Stimulated activated CD4-positive, alpha-beta T cell treated with anti-CD3 and anti-CD28 coated beads, Interleukin-15, amount 100 ng/mL, for 1 hour (primary cell): ENCODE measurements at regions not wholly inside any gene's neighbourhood (a gene's known extent, or its start where the extent isn't known, plus 50 kb on each side); places are given as distances from the start of the nearest gene placed in this dataset.

Experiments
- DNase-seq, 2 donors: peaks; one replicate each; pipeline ENCODE4 v3.0.0-alpha.2; 2020; ENCODE audit warnings: low read depth in 1 of 2, low spot score in 1 of 2

GRCh38 chr6:19128701-19129100 lies 708.5 kb upstream of the ID4 start:
- DNase-seq: no peak

- no peak for DNase-seq
These were observed 701.5 kb upstream of the ID4 start for GRCh38 chr6:19135706-19136105.

- no peak for DNase-seq
These were observed 699.7 kb upstream of the ID4 start for GRCh38 chr6:19137505-19137904.

DNA sequence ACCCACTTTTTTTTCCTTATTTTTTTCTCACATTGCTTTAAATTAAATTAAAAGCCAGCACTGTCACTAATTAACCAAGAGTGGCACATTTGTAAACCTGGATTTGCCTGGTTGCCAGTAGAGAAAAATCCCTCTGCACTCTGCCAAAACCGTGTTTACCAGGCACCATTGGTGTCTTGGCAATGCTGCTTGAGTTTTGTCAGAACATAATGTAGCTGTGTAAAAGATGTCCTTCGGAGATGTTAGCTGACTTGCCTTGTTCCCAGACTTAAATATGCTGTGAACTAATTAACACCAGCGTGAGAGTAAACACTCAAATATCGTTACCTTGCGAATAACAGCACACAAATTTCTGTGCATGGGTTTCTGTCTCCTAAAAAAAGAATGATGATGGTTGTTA lies 694.9 kb upstream of the ID4 start:
- DNase-seq: no peak

GRCh38 chr6:19150307-19150706 lies 686.9 kb upstream of the ID4 start:
- DNase-seq: no peak

GRCh38 chr6:19153270-19153980 lies 683.7 kb upstream of the ID4 start:
- DNase-seq: no peak

DNA sequence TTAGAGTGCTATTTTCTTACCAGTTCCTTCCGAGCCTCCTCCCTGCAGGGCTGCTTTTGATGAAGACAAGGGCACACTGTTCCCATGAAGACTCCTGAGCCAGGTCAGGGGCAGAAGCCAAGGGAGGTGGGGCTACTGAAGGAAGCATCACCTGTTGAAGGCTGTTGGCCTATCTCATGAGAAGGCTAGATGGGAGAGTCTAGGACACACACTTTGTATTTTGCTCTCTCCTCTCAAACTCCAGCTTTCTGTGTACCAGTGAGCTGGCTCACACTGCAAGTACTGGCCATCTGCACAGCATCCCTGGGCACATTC lies 683.2 kb upstream of the ID4 start:
- no peak for DNase-seq

DNA sequence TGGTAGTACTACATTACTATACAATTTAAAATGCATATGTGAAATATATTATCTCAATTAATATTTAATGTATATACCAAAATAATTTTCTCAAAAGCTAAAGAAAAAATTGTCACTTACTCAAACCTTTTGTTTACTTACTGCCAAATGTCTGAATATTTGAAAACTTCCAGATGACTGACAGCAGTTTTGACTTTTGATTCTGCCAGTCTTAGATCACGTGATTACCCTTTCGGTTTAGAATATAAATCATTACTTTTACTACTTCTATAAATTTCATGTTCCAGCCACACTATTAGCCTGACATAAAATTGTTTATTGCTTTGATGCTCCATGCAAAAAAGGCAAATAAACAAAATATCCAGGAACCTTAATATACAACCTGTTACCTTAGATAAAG lies 680.7 kb upstream of the ID4 start:
- DNase-seq: no peak

DNA sequence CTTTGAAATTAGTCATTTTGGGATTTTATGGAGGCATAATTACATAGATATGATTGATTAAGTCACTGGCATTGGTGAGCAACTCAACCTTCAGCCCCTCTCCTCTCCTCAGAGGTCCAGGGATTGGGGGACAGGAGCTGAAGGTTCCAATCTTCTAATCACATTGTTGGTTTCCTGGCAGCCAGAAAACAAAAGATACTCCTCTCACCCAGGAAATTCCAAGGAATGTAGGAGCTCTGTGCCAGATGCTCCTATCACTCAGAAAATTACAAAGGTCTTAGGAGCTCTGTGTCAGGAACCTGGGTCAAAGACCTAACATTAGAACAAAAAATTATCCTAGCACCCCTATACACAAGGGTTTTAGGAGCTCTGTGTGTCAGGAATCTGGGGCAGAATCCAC lies 679.7 kb upstream of the ID4 start:
- no peak for DNase-seq

GRCh38 chr6:19158586-19158985 lies 678.6 kb upstream of the ID4 start:
- DNase-seq: no peak

DNA sequence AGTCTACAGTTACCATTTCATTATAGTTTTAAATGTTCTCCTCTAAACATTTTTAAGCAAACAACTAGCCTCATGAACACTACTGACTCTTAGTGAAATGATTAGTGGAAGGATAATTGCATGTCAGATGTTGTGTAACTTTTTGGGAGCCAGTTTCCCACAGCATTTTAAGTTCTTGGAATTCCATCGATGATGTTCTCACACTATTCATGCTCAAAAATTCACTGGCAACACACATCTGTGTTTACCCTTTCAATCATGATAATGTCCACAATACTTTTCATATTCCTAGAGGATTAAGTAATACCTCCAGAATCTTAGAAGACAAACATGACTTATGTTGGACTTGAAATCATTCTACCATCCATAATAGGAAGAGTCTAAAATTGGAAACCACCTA lies 678.1 kb upstream of the ID4 start:
- DNase-seq: no peak

DNA sequence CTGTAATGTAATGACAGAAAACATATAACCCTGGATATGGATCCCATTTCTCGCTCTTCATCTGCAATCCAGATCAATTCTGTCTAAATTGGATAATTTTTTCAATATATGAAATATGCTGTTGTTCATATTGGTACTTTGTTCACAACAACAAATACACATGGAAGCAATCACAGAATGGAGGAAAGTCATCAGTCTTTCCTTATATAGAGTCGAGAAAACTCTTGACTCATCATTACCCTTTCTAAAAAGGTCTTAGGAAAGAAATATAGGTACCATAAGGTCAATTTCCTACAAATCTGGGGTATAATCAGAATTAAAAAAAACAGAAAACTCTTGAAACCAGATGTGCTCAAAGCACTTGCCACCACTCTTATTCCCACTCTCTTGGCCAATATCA lies 677.6 kb upstream of the ID4 start:
- no peak for DNase-seq

DNA sequence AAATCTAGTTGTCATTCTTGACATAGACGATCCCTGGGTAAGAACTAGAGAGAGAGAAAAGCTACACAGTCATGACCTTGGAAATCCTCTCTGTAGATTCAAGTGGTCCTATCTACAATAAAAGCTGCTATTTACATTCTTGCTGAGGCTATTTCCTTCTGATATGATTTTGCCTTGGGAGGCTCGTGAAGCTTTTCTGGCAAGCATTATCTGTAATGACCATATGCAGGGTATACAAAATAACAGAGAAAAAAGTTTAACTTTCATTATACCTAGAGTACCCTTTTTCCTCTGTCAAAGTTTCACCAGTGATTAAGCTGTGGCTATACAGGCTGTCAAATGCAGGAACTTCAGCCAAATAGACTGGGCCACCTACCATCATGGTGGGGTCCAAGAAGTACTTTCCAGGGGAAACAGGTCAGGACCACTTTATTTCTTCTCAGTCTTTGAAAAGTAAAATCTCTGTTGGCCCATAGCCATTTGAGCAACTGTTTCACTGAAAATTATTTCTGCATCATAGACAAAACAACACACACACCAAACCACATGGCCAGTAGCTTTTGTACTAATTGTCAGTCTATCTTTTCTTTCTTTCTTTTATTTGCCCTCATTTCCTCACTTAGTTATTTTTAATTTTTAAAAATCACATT lies 677.0 kb upstream of the ID4 start:
- DNase-seq: no peak

- DNase-seq: no peak
These were observed 669.9 kb upstream of the ID4 start for GRCh38 chr6:19167251-19167650.

GRCh38 chr6:19169366-19169765 lies 667.8 kb upstream of the ID4 start:
- no peak for DNase-seq

GRCh38 chr6:19175023-19175422 lies 662.1 kb upstream of the ID4 start:
- no peak for DNase-seq

GRCh38 chr6:19180348-19181072 lies 656.7 kb upstream of the ID4 start:
- DNase-seq: no peak

DNA sequence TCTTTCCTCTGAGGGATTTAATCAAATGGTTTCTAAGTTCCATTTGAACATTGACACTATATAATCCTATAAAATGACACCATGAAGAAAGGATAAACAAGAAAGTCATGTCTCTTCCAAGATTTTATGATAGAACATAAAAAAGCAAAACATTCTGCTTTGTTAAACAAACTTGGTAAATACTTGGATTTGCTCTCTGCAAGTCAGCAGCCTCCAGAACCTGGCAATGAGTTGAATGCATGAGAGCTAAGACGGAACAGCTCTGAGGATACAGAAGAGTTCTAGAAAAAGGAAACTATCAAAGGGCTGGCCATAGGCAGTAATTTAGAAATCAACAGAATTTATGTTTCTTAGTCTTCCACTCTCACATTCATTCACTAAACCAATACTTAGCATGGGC lies 656.0 kb upstream of the ID4 start:
- no peak for DNase-seq

GRCh38 chr6:19193624-19194023 lies 643.5 kb upstream of the ID4 start:
- DNase-seq: no peak

GRCh38 chr6:19204445-19204844 lies 632.7 kb upstream of the ID4 start:
- no peak for DNase-seq

DNA sequence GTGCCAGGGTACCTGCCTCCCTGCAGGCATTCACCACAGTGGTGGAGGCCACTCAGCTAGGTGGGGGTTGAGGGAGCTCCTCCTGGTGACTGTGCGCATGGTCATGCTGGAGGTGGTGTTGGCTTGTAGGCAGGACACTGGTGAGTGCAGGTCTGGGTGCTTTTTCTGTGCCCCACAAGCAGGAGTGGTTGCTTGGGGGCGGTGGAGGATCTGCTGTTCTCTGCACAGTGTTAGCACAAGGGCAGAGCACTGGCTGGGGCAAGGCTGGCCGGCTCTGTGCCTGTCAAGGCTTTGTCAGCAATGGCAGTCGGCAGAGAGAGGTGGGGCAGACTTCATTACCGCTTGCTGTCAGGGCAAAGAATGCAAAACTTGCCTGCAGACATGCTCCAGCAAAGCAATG lies 632.1 kb upstream of the ID4 start:
- no peak for DNase-seq

GRCh38 chr6:19209202-19209601 lies 628.0 kb upstream of the ID4 start:
- no peak for DNase-seq
